GM23248 (cell line): ENCODE measurements at regions not wholly inside any gene's neighbourhood (a gene's known extent, or its start where the extent isn't known, plus 50 kb on each side); places are given as distances from the start of the nearest gene placed in this dataset.

Source experiments
- DNase-seq: peaks from one replicate; pipeline ENCODE4 v3.0.0-alpha.2; 2015
- H2AFZ ChIP-seq: fragments of 200-600 bp; sonication (generic); 2 replicates; pipeline ENCODE4 v1.6.1; 2016; ENCODE audit warnings: antibody characterized with exemption
- H3F3A ChIP-seq: fragments of 200-600 bp; sonication (generic); 2 replicates; pipeline ENCODE4 v1.6.1; 2016; ENCODE audit warnings: mild to moderate bottlenecking, antibody characterized with exemption, mixed run types; ENCODE audit not compliant: insufficient read depth
- H3K27ac ChIP-seq: fragments of 200-600 bp; sonication (generic); 2 replicates; pipeline ENCODE4 v1.5.1; 2016; ENCODE audit warnings: mild to moderate bottlenecking
- H3K27me3 ChIP-seq: fragments of 200-600 bp; sonication (generic); replicated peaks from 2 replicates; pipeline ENCODE4 v1.6.1; 2016; ENCODE audit warnings: mild to moderate bottlenecking; ENCODE audit not compliant: insufficient read depth
- H3K36me3 ChIP-seq: fragments of 200-600 bp; sonication (generic); 2 replicates; pipeline ENCODE4 v1.6.1; 2016; ENCODE audit warnings: low read depth, mild to moderate bottlenecking
- H3K4me1 ChIP-seq: fragments of 200-600 bp; sonication (generic); 2 replicates; pipeline ENCODE4 v1.6.1; 2016; ENCODE audit warnings: mild to moderate bottlenecking; ENCODE audit not compliant: insufficient read depth
- H3K4me2 ChIP-seq: fragments of 200-600 bp; sonication (generic); one replicate; pipeline ENCODE4 v1.6.1; 2016; ENCODE audit warnings: mild to moderate bottlenecking; ENCODE audit not compliant: unreplicated experiment
- H3K4me3 ChIP-seq: fragments of 200-600 bp; sonication (generic); 2 replicates; pipeline ENCODE4 v1.5.1; 2016; ENCODE audit warnings: mild to moderate bottlenecking
- H3K79me2 ChIP-seq: fragments of 200-600 bp; sonication (generic); 2 replicates; pipeline ENCODE4 v1.6.1; 2016; ENCODE audit warnings: mild to moderate bottlenecking; ENCODE audit not compliant: insufficient read depth
- H3K9ac ChIP-seq: fragments of 200-600 bp; sonication (generic); 2 replicates; pipeline ENCODE4 v1.6.1; 2016; ENCODE audit warnings: mild to moderate bottlenecking
- H3K9me2 ChIP-seq: fragments of 200-600 bp; sonication (generic); 2 replicates; pipeline ENCODE4 v1.6.1; 2016; ENCODE audit warnings: mixed run types, mild to moderate bottlenecking, moderate library complexity; ENCODE audit not compliant: insufficient read depth
- H3K9me3 ChIP-seq: fragments of 200-600 bp; sonication (generic); one replicate; pipeline ENCODE4 v1.6.1; 2017; ENCODE audit warnings: low read depth
- H4K20me1 ChIP-seq: fragments of 200-600 bp; sonication (generic); 2 replicates; pipeline ENCODE4 v1.6.0; 2016; ENCODE audit not compliant: insufficient read depth
- EZH2 ChIP-seq: fragments of 200-600 bp; sonication (generic); IDR thresholded peaks from 2 replicates; pipeline ENCODE4 v1.6.1; 2018; ENCODE audit warnings: antibody characterized with exemption, mild to moderate bottlenecking; ENCODE audit not compliant: insufficient read depth, poor library complexity, severe bottlenecking
- EZH2phosphoT487 ChIP-seq: fragments of 200-600 bp; sonication (generic); IDR thresholded peaks from 2 replicates; pipeline ENCODE4 v1.6.1; 2018; ENCODE audit warnings: antibody characterized with exemption, moderate library complexity, mild to moderate bottlenecking, low read depth; ENCODE audit not compliant: insufficient read depth
- WGBS, 2 experiments: methylation state at CpG; one replicate each; pipeline ENCODE4 v1.1.6; 2015 to 2017; ENCODE audit warnings: low lambda C conversion rate in 2 of 2, low coverage in 1 of 2; ENCODE audit errors: missing lambda C conversion rate in 2 of 2; 5-methylcytosine and 5-hydroxymethylcytosine counted together
- in situ Hi-C: fragments of 300-500 bp; cut with MboI; formaldehyde crosslinking; loops from 2 replicates; pipeline ENCODE4 v1.15.0; 2020

- no peaks in the 10 kb centered on the region for H3K9me2 ChIP-seq
- no peaks in the 10 kb centered on the region for H3K9me3 ChIP-seq
- peaks cover 19% of the 10 kb centered on the region for H3F3A ChIP-seq
- H3K4me3 ChIP-seq = no peak overlapping the region
- 70 to 77% methylated on average over 5 of the region's 5 CpGs for WGBS, 2 experiments
- no peak for DNase-seq
- H4K20me1 ChIP-seq = no peaks in the 10 kb centered on the region
- no peak overlapping the region for H3K27ac ChIP-seq
- H3K4me2 ChIP-seq = no peak overlapping the region
- no peak overlapping the region for H2AFZ ChIP-seq
- TF ChIP-seq EZH2 (no peak), EZH2phosphoT487 (no peak)
- peaks cover 19% of the 10 kb centered on the region for H3K4me1 ChIP-seq
- no peak overlapping the region for H3K9ac ChIP-seq
- H3K79me2 ChIP-seq = no peaks in the 10 kb centered on the region
- H3K27me3 ChIP-seq = no peaks in the 10 kb centered on the region
- no peaks in the 10 kb centered on the region for H3K36me3 ChIP-seq
- in situ Hi-C loops = no loop called here
Measured at GRCh38 chr3:72190050-72190449, 405.1 kb upstream of the PROK2 start.

GRCh38 chr3:72189339-72189738 is 404.4 kb upstream of the PROK2 start:
- 82 to 83% methylated on average over 3 of the region's 3 CpGs for WGBS, 2 experiments
- no peaks in the 10 kb centered on the region for H4K20me1 ChIP-seq
- H3K9me2 ChIP-seq = no peaks in the 10 kb centered on the region
- peaks cover 19% of the 10 kb centered on the region for H3F3A ChIP-seq
- H3K27ac ChIP-seq = no peak overlapping the region
- no peak for TF ChIP-seq EZH2
- TF ChIP-seq EZH2phosphoT487 = no peak
- no peaks in the 10 kb centered on the region for H3K9me3 ChIP-seq
- in situ Hi-C loops = no loop called here
- no peaks in the 10 kb centered on the region for H3K27me3 ChIP-seq
- peaks cover 19% of the 10 kb centered on the region for H3K4me1 ChIP-seq
- H3K4me2 ChIP-seq = no peak overlapping the region
- H3K36me3 ChIP-seq = no peaks in the 10 kb centered on the region
- H3K79me2 ChIP-seq = no peaks in the 10 kb centered on the region
- no peak overlapping the region for H3K4me3 ChIP-seq
- no peak for DNase-seq
- H2AFZ ChIP-seq = no peak overlapping the region
- H3K9ac ChIP-seq = no peak overlapping the region

GRCh38 chr3:72188536-72188935 is 403.6 kb upstream of the PROK2 start:
- WGBS, 2 experiments = 93 to 98% methylated on average over 2 of the region's 2 CpGs
- no peaks in the 10 kb centered on the region for H3K79me2 ChIP-seq
- H3K4me3 ChIP-seq = no peak overlapping the region
- in situ Hi-C loops = no loop called here
- no peaks in the 10 kb centered on the region for H3K27me3 ChIP-seq
- H3K4me1 ChIP-seq = peaks cover 19% of the 10 kb centered on the region
- H3K9me2 ChIP-seq = no peaks in the 10 kb centered on the region
- H3K27ac ChIP-seq = no peak overlapping the region
- no peak overlapping the region for H3K4me2 ChIP-seq
- H4K20me1 ChIP-seq = no peaks in the 10 kb centered on the region
- H3K9me3 ChIP-seq = no peaks in the 10 kb centered on the region
- TF ChIP-seq EZH2phosphoT487 (no peak), EZH2 (no peak)
- no peaks in the 10 kb centered on the region for H3K36me3 ChIP-seq
- H3K9ac ChIP-seq = no peak overlapping the region
- peaks cover 19% of the 10 kb centered on the region for H3F3A ChIP-seq
- H2AFZ ChIP-seq = no peak overlapping the region
- DNase-seq = no peak

GRCh38 chr3:72187131-72187530 is 402.2 kb upstream of the PROK2 start:
- Histone ChIP-seq H3K27me3 (no peaks in the 10 kb centered on the region), H3F3A (peaks cover 19% of the 10 kb centered on the region), H3K9me2 (no peaks in the 10 kb centered on the region), H3K36me3 (no peaks in the 10 kb centered on the region), H3K9ac (peak overlapping the region; percentile 55; the same call in 1 of the 2 replicates), H3K9me3 (no peaks in the 10 kb centered on the region), H4K20me1 (no peaks in the 10 kb centered on the region), H3K79me2 (no peaks in the 10 kb centered on the region), H3K4me1 (peaks cover 19% of the 10 kb centered on the region), H3K4me2 (peak overlapping the region; percentile 30), H2AFZ (no peak overlapping the region), H3K4me3 (no peak overlapping the region), H3K27ac (peak overlapping the region; percentile 85)
- peak; percentile 10 for DNase-seq
- TF ChIP-seq EZH2 = no peak
- TF ChIP-seq EZH2phosphoT487 = no peak
- in situ Hi-C loops = no loop called here
- WGBS, 2 experiments = 90 to 97% methylated on average over 2 of the region's 2 CpGs

GRCh38 chr3:72186400-72186855 is 401.5 kb upstream of the PROK2 start:
- H3K9ac ChIP-seq = peak overlapping the region; percentile 55

More at GRCh38 chr3:72186400-72186855, 401.5 kb upstream of the PROK2 start:
- peaks cover 19% of the 10 kb centered on the region for H3F3A ChIP-seq
- H3K27me3 ChIP-seq = no peaks in the 10 kb centered on the region
- no peaks in the 10 kb centered on the region for H3K9me3 ChIP-seq
- peak overlapping the region; percentile 14 for H3K4me3 ChIP-seq
- H2AFZ ChIP-seq = peak overlapping the region; percentile 38
- WGBS, 2 experiments = 0% methylated on average over 1 of the region's 1 CpG
- peaks cover 19% of the 10 kb centered on the region for H3K4me1 ChIP-seq
- in situ Hi-C loops = no loop called here
- peak overlapping the region; percentile 85 for H3K27ac ChIP-seq
- no peaks in the 10 kb centered on the region for H4K20me1 ChIP-seq
- H3K79me2 ChIP-seq = no peaks in the 10 kb centered on the region
- H3K9me2 ChIP-seq = no peaks in the 10 kb centered on the region
- peak overlapping the region; percentile 30 for H3K4me2 ChIP-seq
- DNase-seq = peak; percentile 85
- no peaks in the 10 kb centered on the region for H3K36me3 ChIP-seq
- no peak for TF ChIP-seq EZH2phosphoT487
- no peak for TF ChIP-seq EZH2
